ENCODE measurements at regions not wholly inside any gene's neighbourhood (a gene's known extent, or its start where the extent isn't known, plus 50 kb on each side); places are given as distances from the start of the nearest gene placed in this dataset.

- TF ChIP-seq CTCF (IDR thresholded peaks at IDR 0.05) (no peak), ZFX (IDR thresholded peaks at IDR 0.05; ENCODE audit: borderline replicate concordance) (no peak)
Observed at GRCh38 chr10:7084280-7085005, 326.4 kb downstream of the SFMBT2 start.
